ENCODE measurements at regions not wholly inside any gene's neighbourhood (a gene's known extent, or its start where the extent isn't known, plus 50 kb on each side); places are given as distances from the start of the nearest gene placed in this dataset.

DNA sequence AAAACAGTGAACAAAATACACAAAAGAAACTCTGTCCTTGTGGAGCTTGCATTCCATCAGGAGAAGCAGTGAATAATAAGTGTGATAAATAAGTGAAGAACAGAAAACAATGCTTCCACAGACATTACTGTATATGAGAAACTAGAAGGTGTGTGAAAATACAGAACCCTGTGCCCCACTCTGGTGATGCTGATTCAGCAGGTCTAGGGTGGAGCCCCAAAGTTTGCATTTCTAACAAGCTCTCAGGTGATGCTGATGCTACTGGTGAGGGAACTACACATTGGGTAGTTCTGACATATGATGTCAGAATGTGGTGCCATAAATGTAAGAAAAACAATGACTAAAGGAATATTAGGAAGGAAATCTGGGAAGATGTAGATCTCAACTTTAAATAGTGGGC lies 601.4 kb upstream of the BTBD3 start:
- Histone ChIP-seq H3K27ac (ENCODE audit: low read depth, low read length) (no peak overlapping the region), H3K27me3 (ENCODE audit: control insufficient read depth, insufficient read depth, low read length) (no peaks in the 10 kb centered on the region), H3K4me1 (ENCODE audit: control insufficient read depth, insufficient read depth, low read length) (no peaks in the 10 kb centered on the region), H3K36me3 (ENCODE audit: control insufficient read depth, insufficient read depth, low read length) (no peaks in the 10 kb centered on the region), H3K4me3 (ENCODE audit: low read depth, low read length) (no peak overlapping the region), H3K9me3 (ENCODE audit: control insufficient read depth, insufficient read depth, low read length) (peaks cover 6% of the 10 kb centered on the region)
- DNase-seq (ENCODE audit: low read depth in 4 of 6, low spot score in 6 of 6) = no peak

DNA sequence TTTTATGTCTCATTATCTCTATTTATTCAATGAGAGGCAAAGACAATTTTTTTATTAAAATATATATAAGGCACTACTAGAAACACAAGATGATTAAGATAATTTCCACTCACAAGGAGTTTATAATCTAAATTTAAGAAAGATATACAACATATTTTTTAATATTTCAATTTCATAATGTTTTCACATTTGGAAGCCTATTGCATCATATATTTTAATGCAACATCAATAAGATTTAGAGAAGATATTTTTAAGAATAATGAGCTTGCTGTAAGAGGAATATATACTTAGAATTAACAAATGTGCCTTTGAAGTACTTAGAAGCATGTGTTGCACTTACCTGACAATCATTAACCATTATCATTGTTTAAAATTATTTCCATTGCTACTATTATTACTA lies 597.7 kb upstream of the BTBD3 start:
- H3K4me1 ChIP-seq (ENCODE audit: control insufficient read depth, insufficient read depth, low read length) = no peaks in the 10 kb centered on the region

DNA sequence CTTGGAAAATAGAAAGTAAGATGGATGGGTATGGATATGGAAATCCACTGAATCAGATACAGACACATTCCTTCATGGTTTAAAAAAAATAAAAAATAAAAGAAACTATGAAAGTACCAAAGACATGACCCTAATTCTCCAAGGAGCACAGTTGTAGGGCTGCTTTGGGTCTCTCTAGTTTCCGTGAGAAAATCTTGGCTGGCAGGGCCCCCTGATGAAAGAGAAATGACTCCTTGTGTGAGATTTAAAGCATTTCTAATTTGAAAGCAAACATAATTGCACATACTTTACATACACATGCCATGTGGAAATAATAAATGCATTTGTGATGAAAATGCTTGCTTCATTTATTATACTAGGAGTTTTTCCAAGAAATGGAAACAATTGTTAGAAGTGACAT lies 593.9 kb upstream of the BTBD3 start:
- Histone ChIP-seq H3K27me3 (ENCODE audit: control insufficient read depth, insufficient read depth, low read length) (no peaks in the 10 kb centered on the region), H3K4me1 (ENCODE audit: control insufficient read depth, insufficient read depth, low read length) (no peaks in the 10 kb centered on the region), H3K9me3 (ENCODE audit: control insufficient read depth, insufficient read depth, low read length) (peaks cover 3% of the 10 kb centered on the region), H3K36me3 (ENCODE audit: control insufficient read depth, insufficient read depth, low read length) (no peaks in the 10 kb centered on the region), H3K27ac (ENCODE audit: low read depth, low read length) (no peak overlapping the region), H3K4me3 (ENCODE audit: low read depth, low read length) (no peak overlapping the region)
- no CpG with 5 or more reads among the region's 1 CpG for WGBS (ENCODE audit: insufficient coverage)
- DNase-seq (ENCODE audit: low read depth in 4 of 6, low spot score in 6 of 6) = no peak

More for the DNA sequence above, 597.7 kb upstream of the BTBD3 start:
- DNase-seq (ENCODE audit: low read depth in 4 of 6, low spot score in 6 of 6) = no peak
- Histone ChIP-seq H3K4me3 (ENCODE audit: low read depth, low read length) (no peak overlapping the region), H3K27ac (ENCODE audit: low read depth, low read length) (no peak overlapping the region), H3K27me3 (ENCODE audit: control insufficient read depth, insufficient read depth, low read length) (no peaks in the 10 kb centered on the region), H3K9me3 (ENCODE audit: control insufficient read depth, insufficient read depth, low read length) (peaks cover 7% of the 10 kb centered on the region), H3K36me3 (ENCODE audit: control insufficient read depth, insufficient read depth, low read length) (no peaks in the 10 kb centered on the region)

DNA sequence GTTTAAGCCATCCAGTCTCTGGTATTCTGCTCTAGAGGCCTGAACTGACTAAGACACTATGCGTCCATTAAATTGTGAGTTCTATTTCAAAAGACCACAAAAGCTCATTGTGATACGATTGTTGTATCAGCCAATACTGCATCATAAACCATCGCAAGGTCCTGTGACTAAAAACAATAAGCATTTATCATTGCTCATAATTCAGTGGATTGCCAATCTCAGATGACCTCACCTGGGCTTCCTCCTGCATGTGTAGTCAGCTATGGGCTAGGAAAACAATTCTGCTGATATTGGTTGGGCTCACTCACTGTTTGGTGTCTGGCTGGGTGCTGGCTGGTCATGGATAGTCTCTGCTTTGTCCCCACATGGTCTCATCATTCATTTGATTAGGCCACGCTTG lies 592.7 kb upstream of the BTBD3 start:
- WGBS (ENCODE audit: insufficient coverage) = 96% methylated on average over 2 of the region's 4 CpGs
- Histone ChIP-seq H3K27me3 (ENCODE audit: control insufficient read depth, insufficient read depth, low read length) (no peaks in the 10 kb centered on the region), H3K36me3 (ENCODE audit: control insufficient read depth, insufficient read depth, low read length) (no peaks in the 10 kb centered on the region), H3K4me3 (ENCODE audit: low read depth, low read length) (no peak overlapping the region), H3K4me1 (ENCODE audit: control insufficient read depth, insufficient read depth, low read length) (no peaks in the 10 kb centered on the region), H3K9me3 (ENCODE audit: control insufficient read depth, insufficient read depth, low read length) (peaks cover 3% of the 10 kb centered on the region), H3K27ac (ENCODE audit: low read depth, low read length) (no peak overlapping the region)
- DNase-seq (ENCODE audit: low read depth in 4 of 6, low spot score in 6 of 6) = no peak

DNA sequence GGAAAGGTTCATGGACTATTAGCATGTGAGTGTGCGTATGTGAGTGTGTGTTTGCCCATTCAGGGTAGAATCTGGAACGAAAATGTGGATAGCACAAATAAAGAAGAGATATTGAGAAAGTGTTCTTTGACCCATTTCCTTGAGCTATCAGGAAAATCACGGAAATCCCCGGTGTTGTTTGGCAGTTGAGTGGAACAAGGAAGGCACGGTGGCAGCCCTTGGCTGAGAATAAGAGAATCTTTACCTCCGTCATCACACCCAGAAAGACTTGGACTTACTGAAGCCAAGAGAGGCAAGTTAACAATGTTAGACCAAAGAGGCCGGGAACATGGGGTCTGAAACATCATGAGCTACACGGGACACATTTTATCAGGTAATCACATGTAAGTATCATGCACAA lies 588.9 kb upstream of the BTBD3 start:
- H3K9me3 ChIP-seq (ENCODE audit: control insufficient read depth, insufficient read depth, low read length) = no peaks in the 10 kb centered on the region
- no peak overlapping the region for H3K27ac ChIP-seq (ENCODE audit: low read depth, low read length)
- H3K4me1 ChIP-seq (ENCODE audit: control insufficient read depth, insufficient read depth, low read length) = no peaks in the 10 kb centered on the region
- H3K27me3 ChIP-seq (ENCODE audit: control insufficient read depth, insufficient read depth, low read length) = no peaks in the 10 kb centered on the region
- no peak overlapping the region for H3K4me3 ChIP-seq (ENCODE audit: low read depth, low read length)
- no peaks in the 10 kb centered on the region for H3K36me3 ChIP-seq (ENCODE audit: control insufficient read depth, insufficient read depth, low read length)
- WGBS (ENCODE audit: insufficient coverage) = 98% methylated on average over 5 of the region's 8 CpGs
- no peak for DNase-seq (ENCODE audit: low read depth in 4 of 6, low spot score in 6 of 6)

DNA sequence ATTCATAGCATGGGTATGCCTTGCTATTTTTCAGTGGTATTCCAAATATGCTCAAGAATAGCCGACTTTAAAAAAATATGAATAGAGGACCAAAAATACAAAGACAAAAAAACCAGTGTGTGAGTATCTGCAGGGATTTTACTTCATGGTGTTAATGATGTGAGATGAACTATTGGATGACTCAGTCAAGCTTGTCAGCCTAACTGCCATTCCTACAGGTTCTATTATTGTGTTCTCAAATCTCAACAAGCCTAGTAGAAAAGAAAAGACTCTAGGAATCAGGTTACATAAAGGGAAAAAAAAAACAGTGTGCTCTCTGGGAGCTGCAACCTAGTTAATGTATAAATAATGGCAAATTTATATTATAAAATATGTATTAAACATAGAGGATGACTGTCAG lies 588.4 kb upstream of the BTBD3 start:
- no peak for DNase-seq (ENCODE audit: low read depth in 4 of 6, low spot score in 6 of 6)
- no CpG with 5 or more reads among the region's 1 CpG for whole genome bisulfite sequencing (ENCODE audit: insufficient coverage)

DNA sequence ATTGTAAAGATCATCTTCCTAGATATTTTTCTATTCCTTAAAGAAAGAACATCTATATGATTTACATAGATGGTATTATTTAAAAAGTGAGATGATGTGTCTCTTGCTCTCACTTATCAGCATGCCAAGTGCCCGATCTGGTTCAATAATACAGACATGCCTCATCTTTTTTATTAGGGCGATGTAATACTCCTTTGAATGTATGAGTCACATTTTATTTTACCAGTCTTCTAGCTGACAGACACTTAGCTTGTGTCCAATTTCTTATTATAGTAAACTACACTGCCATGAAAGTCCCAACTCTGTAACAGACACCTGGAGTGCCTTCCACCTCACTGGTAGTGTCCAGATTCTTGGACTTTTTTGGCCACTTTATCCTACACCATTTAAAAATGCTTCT lies 586.6 kb upstream of the BTBD3 start:
- 100% methylated on average over 1 of the region's 2 CpGs for WGBS (ENCODE audit: insufficient coverage)
- Histone ChIP-seq H3K36me3 (ENCODE audit: control insufficient read depth, insufficient read depth, low read length) (no peaks in the 10 kb centered on the region), H3K4me3 (ENCODE audit: low read depth, low read length) (no peak overlapping the region)

More for the DNA sequence above, 588.4 kb upstream of the BTBD3 start:
- no peaks in the 10 kb centered on the region for H3K4me1 ChIP-seq (ENCODE audit: control insufficient read depth, insufficient read depth, low read length)
- H3K27ac ChIP-seq (ENCODE audit: low read depth, low read length) = no peak overlapping the region
- H3K36me3 ChIP-seq (ENCODE audit: control insufficient read depth, insufficient read depth, low read length) = no peaks in the 10 kb centered on the region
- H3K4me3 ChIP-seq (ENCODE audit: low read depth, low read length) = no peak overlapping the region
- H3K9me3 ChIP-seq (ENCODE audit: control insufficient read depth, insufficient read depth, low read length) = no peaks in the 10 kb centered on the region
- H3K27me3 ChIP-seq (ENCODE audit: control insufficient read depth, insufficient read depth, low read length) = no peaks in the 10 kb centered on the region

DNA sequence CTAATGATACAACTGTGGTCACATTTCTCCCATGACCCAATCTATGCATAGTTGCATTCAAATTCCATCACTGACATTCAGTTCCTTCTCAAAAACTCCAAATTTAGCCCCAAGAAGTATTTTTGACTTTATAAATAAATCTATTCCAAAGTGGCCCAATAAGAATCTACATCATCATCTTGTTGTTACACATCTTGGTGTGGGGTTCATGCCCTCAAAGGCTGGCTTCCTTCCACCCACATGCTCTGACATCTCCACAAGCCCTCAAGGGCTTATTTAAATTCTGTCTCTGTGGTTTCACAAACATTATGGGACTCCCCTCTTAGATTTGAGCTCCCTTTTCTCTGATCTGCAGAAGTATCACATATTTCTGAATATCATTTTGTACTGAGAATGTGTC lies 585.3 kb upstream of the BTBD3 start:
- H3K27ac ChIP-seq (ENCODE audit: low read depth, low read length) = no peak overlapping the region
- no peaks in the 10 kb centered on the region for H3K9me3 ChIP-seq (ENCODE audit: control insufficient read depth, insufficient read depth, low read length)
- no peak overlapping the region for H3K4me3 ChIP-seq (ENCODE audit: low read depth, low read length)
- H3K4me1 ChIP-seq (ENCODE audit: control insufficient read depth, insufficient read depth, low read length) = no peaks in the 10 kb centered on the region
- no peak for DNase-seq (ENCODE audit: low read depth in 4 of 6, low spot score in 6 of 6)
- no peaks in the 10 kb centered on the region for H3K36me3 ChIP-seq (ENCODE audit: control insufficient read depth, insufficient read depth, low read length)
- H3K27me3 ChIP-seq (ENCODE audit: control insufficient read depth, insufficient read depth, low read length) = no peaks in the 10 kb centered on the region

More for the DNA sequence above, 586.6 kb upstream of the BTBD3 start:
- Histone ChIP-seq H3K27me3 (ENCODE audit: control insufficient read depth, insufficient read depth, low read length) (no peaks in the 10 kb centered on the region), H3K4me1 (ENCODE audit: control insufficient read depth, insufficient read depth, low read length) (no peaks in the 10 kb centered on the region), H3K9me3 (ENCODE audit: control insufficient read depth, insufficient read depth, low read length) (no peaks in the 10 kb centered on the region), H3K27ac (ENCODE audit: low read depth, low read length) (no peak overlapping the region)
- no peak for DNase-seq (ENCODE audit: low read depth in 4 of 6, low spot score in 6 of 6)

DNA sequence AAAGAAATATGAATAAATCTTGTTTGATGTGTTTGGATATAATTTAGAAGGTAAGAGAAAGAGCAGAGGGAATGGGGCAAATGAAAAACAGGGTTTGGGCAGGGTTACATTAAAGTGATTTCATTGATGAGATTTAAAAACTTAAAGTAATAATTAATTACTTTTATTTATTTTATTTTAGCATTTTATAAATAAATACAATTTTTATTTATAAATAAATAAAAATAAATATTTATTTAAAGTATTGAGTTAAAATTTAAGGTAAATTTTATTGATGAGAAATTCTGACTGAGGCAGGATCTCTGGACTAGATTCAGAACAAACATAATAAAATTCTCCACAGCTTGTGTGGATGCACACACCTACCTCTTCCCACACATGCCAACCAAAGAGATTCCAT lies 584.1 kb upstream of the BTBD3 start:
- Histone ChIP-seq H3K36me3 (ENCODE audit: control insufficient read depth, insufficient read depth, low read length) (no peaks in the 10 kb centered on the region), H3K27me3 (ENCODE audit: control insufficient read depth, insufficient read depth, low read length) (no peaks in the 10 kb centered on the region), H3K4me3 (ENCODE audit: low read depth, low read length) (no peak overlapping the region), H3K4me1 (ENCODE audit: control insufficient read depth, insufficient read depth, low read length) (no peaks in the 10 kb centered on the region), H3K9me3 (ENCODE audit: control insufficient read depth, insufficient read depth, low read length) (peaks cover 1% of the 10 kb centered on the region), H3K27ac (ENCODE audit: low read depth, low read length) (no peak overlapping the region)
- no peak for DNase-seq (ENCODE audit: low read depth in 4 of 6, low spot score in 6 of 6)

DNA sequence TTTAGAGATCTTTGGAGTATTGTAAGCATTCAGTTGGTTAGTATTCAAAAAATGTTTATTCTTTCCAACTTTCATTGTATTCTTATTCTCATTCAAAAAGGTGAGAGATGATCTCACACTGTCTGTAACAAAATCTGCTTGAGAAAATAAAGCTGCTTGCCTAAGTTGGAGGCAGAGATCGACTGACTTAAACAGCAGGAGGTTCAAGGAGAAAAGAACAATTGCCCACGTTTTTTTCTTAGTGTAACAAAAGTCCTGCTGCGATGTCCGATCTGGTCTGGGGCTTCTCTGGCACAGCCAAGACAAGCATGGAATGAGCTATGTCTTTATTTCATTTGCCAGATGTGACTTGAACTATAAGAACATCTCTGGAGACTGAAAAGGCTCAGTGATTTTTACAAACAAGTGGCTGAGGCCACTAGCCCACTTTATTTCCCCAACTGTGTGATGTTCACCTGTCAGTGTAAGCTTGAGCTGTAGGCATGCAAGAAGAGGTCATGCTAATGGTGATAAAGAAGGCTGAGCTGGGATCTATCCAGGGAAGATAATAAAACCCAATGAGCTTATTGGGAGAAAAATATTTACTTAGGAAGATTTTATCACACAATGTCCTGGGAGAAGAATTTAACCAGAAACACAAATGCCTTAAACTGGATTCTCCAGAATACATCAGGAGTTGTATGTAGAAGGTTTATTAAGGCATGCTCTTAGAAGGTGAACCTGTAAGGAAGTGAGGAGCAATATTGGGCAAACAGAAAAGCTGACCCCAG lies 580.1 kb upstream of the BTBD3 start:
- Histone ChIP-seq H3K9me3 (ENCODE audit: control insufficient read depth, insufficient read depth, low read length) (peaks cover 1% of the 10 kb centered on the region), H3K36me3 (ENCODE audit: control insufficient read depth, insufficient read depth, low read length) (no peaks in the 10 kb centered on the region), H3K27ac (ENCODE audit: low read depth, low read length) (no peak overlapping the region), H3K27me3 (ENCODE audit: control insufficient read depth, insufficient read depth, low read length) (no peaks in the 10 kb centered on the region), H3K4me1 (ENCODE audit: control insufficient read depth, insufficient read depth, low read length) (no peaks in the 10 kb centered on the region), H3K4me3 (ENCODE audit: low read depth, low read length) (no peak overlapping the region)
- DNase-seq (ENCODE audit: low read depth in 4 of 6, low spot score in 6 of 6) = peak in 1 of 6 donors; percentile 25
- 20% methylated on average over 4 of the region's 4 CpGs for WGBS (ENCODE audit: insufficient coverage)

All from spinal cord (tissue), 9 donors.